ENCODE measurements at regions not wholly inside any gene's neighbourhood (a gene's known extent, or its start where the extent isn't known, plus 50 kb on each side); places are given as distances from the start of the nearest gene placed in this dataset.

- H3K4me1 Mint-ChIP-seq = peaks cover 37% of the 10 kb centered on the region
- no peak for DNase-seq
- no peak for ATAC-seq (ENCODE audit: low read depth)
- intact Hi-C loops (cut with micrococcal nuclease) = loop anchor here (5.0 to 10.0 kb wide), 5 partner anchors 213 to 1220 kb away; partner anchors contain the start of genes TMEM167A, XRCC4 and ZCCHC9
- no peaks in the 10 kb centered on the region for H3K27me3 Mint-ChIP-seq
- peaks cover 2% of the 10 kb centered on the region for H3K36me3 Mint-ChIP-seq (ENCODE audit: low read depth)
- H3K9me3 Mint-ChIP-seq = no peaks in the 10 kb centered on the region
- no peak for TF ChIP-seq CTCF (IDR thresholded peaks at IDR 0.05)
- CTCF ChIA-PET = no interaction called here
- POLR2A ChIA-PET = no interaction called here
- H3K4me3 Mint-ChIP-seq = no peak overlapping the region
- no peak overlapping the region for H3K27ac Mint-ChIP-seq
These were observed 104.0 kb upstream of the SSBP2 start for GRCh38 chr5:81854915-81855314.

GRCh38 chr5:81854485-81854884 is 103.6 kb upstream of the SSBP2 start:
- no peak for ATAC-seq (ENCODE audit: low read depth)
- H3K4me1 Mint-ChIP-seq = peaks cover 38% of the 10 kb centered on the region
- POLR2A ChIA-PET = interaction anchor here (0.7 kb wide), 1 partner anchor 104 kb away, joined by 3 read pairs; the partner anchor contains the start of gene SSBP2

DNA sequence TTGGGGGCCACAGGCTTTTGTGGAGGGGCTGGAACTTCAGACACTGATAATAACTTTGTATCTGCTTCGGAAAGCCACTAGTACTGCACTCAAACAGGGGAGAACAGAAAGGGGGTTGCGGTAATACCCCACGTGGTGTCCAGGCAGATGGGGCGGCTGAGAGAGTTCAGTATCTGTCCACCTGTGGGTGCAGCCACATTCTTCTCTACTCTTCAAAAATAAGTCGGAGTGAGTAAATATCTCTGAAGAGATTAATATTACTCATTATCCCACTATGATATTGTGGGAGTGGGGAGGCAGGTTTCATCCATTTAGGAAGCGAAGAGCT is 102.1 kb upstream of the SSBP2 start:
- Mint-ChIP-seq H3K27me3 (no peaks in the 10 kb centered on the region), H3K36me3 (ENCODE audit: low read depth) (peaks cover 2% of the 10 kb centered on the region), H3K4me3 (peak overlapping the region; percentile 93), H3K27ac (peak overlapping the region; percentile 76), H3K9me3 (no peaks in the 10 kb centered on the region), H3K4me1 (peaks cover 38% of the 10 kb centered on the region)
- ChIA-PET CTCF (interaction anchor here (2.8 kb wide), 1 partner anchor 101 kb away, joined by 19 read pairs; the partner anchor contains the start of gene SSBP2), POLR2A (interaction anchor here (2.8 to 5.6 kb wide), 3 partner anchors 74 to 118 kb away, joined by 24 to 285 read pairs (median 37); partner anchors contain the start of genes ATG10 and SSBP2)
- no peak for DNase-seq
- no peak for TF ChIP-seq CTCF (IDR thresholded peaks at IDR 0.05)
- intact Hi-C loops (cut with micrococcal nuclease) = loop anchor here (2.0 to 10.0 kb wide), 7 partner anchors 74 to 1222 kb away; partner anchors contain the start of genes RPS23, TMEM167A, XRCC4 and ZCCHC9
- no peak for ATAC-seq (ENCODE audit: low read depth)

More at GRCh38 chr5:81854485-81854884, 103.6 kb upstream of the SSBP2 start:
- CTCF ChIA-PET = no interaction called here
- intact Hi-C loops (cut with micrococcal nuclease) = loop anchor here (5.0 to 10.0 kb wide), 5 partner anchors 212 to 1220 kb away; partner anchors contain the start of genes TMEM167A, XRCC4 and ZCCHC9
- Mint-ChIP-seq H3K27ac (no peak overlapping the region), H3K27me3 (no peaks in the 10 kb centered on the region), H3K9me3 (no peaks in the 10 kb centered on the region), H3K4me3 (no peak overlapping the region), H3K36me3 (ENCODE audit: low read depth) (peaks cover 2% of the 10 kb centered on the region)
- no peak for DNase-seq
- no peak for TF ChIP-seq CTCF (IDR thresholded peaks at IDR 0.05)

DNA sequence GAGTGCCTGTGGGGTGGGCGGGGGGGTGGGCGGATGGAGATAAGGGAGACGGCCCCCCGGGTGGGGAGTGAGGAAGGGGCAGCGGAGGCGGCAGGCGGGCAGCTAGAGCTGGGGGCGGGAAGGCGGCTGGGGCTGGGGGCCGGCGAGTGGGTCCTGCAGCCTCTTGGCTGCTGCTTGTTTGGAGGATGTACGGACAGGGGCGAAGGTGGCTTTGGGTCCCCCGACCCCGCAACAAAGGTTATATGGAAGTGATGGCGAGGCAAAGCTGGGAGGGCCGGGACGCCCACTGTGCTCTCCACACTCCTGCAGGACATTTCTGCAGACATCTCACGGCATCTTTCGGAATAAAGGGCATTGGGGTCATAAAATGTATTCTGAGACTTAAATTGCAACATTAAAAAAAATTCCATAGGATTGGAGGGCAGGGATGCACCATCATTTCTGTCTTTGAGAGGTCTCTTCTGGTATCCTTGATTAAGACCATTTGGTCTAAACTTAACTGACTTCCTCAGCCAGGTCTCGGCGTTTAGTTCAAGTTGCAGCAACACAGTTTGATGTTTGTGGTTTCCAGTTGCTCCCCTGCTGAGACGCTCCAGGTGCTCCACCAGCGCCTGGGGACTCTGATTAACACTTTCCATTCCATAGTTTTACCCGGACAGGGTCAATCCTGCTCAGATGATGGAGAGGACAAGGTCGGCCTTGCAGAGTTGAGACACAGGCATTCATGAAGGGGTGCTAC is 101.6 kb upstream of the SSBP2 start:
- H3K4me3 Mint-ChIP-seq = peak overlapping the region; percentile 93
- H3K36me3 Mint-ChIP-seq (ENCODE audit: low read depth) = peaks cover 2% of the 10 kb centered on the region
- ATAC-seq (ENCODE audit: low read depth) = peak; percentile 23
- H3K27me3 Mint-ChIP-seq = no peaks in the 10 kb centered on the region
- POLR2A ChIA-PET = interaction anchor here (0.6 to 5.6 kb wide), 15 partner anchors 8 to 1197 kb away, joined by 3 to 285 read pairs (median 4); partner anchors contain the start of genes ATG10, RPS23 and SSBP2
- peaks cover 38% of the 10 kb centered on the region for H3K4me1 Mint-ChIP-seq
- CTCF ChIA-PET = interaction anchor here (0.9 to 2.8 kb wide), 4 partner anchors 19 to 345 kb away, joined by 3 to 19 read pairs (median 4); partner anchors contain the start of gene SSBP2
- intact Hi-C loops (cut with micrococcal nuclease) = loop anchor here (2.0 to 10.0 kb wide), 7 partner anchors 74 to 1222 kb away; partner anchors contain the start of genes RPS23, TMEM167A, XRCC4 and ZCCHC9
- DNase-seq = peak; percentile 26
- no peak for TF ChIP-seq CTCF (IDR thresholded peaks at IDR 0.05)
- H3K27ac Mint-ChIP-seq = peak overlapping the region; percentile 94
- no peaks in the 10 kb centered on the region for H3K9me3 Mint-ChIP-seq
